ENCODE measurements at regions not wholly inside any gene's neighbourhood (a gene's known extent, or its start where the extent isn't known, plus 50 kb on each side); places are given as distances from the start of the nearest gene placed in this dataset.
"Not testable (repeated sequence)": the region's sequence is repeated elsewhere in the genome, so short reads cannot be mapped to it uniquely, and the experiment has no call there.

DNA sequence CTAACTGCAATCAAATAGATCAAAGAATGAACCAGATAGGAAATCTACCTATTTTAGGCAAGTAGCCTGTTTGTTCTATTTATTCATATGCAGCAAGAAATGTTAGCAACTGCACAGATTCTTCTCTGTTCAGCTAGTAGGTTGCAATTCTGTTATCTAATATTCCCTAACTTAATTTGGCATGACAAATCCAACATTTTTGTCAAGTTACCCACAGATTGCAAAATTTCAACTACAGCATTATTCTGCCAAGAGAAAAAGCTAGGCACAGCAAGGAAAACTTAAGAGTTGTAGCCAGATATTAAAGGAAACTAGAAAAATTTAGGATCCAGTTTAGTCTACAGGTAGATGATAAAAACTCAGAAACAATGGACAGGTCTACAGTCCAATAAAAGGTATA, 104.4 kb upstream of the SYNCRIP start:
- no peak for DNase-seq (ENCODE audit: low read depth in 2 of 2)

DNA sequence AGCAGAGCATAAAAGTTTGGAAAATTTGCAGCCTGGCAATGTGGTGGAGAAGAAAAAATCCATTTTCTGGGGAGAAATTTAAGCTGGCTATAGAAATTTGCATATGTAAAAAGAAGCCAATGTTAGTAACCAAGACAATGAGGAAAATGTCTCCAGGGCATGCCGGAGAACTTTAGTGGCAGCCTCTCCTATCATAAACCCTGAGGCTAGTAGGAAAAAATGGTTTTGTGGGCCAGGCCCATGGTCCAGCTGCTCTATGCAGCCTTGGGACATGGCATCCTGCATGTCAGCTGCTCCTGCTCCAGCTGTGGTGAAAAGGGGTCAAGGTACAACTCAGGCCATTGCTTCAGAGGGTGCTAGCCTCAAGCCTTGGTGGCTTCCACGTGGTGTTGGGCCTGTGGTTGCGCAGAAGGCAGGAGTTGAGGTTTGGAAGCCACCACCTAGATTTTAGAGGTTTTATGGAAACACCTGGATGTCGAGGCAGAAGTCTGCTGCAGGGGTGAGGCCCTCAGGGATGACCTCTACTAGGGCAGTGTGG, 101.8 kb upstream of the SYNCRIP start:
- DNase-seq (ENCODE audit: low read depth in 2 of 2) = no peak

DNA sequence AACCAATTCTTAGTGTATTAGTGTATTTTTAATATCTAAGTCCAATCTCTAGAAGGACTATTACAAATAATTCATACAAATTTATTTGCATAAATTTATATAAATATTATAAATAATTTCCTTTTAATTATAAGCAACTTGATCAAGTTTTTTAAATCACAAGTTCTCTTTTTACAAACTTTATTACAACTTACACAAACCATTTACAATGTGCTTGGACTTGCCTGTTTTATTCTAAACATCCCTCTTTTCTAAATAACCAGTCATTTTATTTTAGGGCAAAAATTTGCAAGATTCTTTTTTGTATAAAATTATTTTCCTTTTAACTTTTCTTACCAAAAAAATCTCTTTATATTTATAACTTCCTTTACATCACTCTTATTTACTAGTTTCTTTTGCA, 83.5 kb upstream of the SYNCRIP start:
- no peak for DNase-seq (ENCODE audit: low read depth in 2 of 2)

DNA sequence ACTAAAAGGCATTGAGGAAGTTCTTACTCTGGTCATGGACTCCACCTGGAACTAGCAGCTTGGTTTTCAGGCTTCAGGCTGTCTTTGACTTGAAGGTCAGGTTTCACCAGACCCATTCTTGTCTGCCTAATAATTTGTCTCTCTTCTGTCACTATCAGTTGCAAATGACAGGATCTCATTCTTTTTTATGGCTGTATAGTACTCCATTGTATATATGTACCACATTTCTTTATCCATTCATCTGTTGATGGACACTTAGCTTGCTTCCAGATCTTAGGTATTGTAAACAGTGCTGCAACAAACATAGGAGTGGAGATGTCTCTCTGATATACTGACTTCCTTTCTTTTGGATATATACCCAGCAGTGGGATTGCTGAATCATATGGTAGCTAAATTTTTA, 73.1 kb upstream of the SYNCRIP start:
- no peak for DNase-seq (ENCODE audit: low read depth in 2 of 2)

DNA sequence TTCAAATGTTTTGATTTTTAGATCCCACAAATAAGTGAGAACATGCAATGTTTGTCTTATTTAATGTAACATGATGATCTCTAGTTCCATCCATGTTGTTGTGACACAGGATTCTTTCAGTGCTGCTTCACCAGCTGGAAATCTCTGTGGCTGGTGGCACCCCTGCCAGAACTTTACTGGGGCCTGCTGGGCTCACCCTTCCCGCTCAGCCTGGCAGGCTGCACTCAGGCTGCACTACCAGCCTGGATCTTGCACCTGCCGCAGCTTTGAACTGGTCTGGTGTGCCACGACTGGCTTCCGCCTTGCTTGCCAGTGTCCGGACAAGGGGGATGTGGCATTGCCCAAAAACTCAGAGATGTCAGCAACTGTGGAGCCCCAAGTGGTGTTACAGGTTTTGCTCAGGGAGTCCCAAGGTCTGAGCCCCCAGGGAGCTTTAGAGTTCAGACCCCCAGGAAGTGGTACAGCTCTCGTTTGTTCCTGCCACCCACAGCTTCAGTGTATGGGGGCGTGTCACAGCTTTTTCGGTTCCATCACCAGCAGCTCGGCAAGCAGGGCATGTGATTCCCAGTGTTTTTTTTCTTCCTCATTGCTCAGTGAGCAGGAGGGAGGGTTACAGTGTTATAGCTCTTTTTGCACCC, 72.3 kb upstream of the SYNCRIP start:
- DNase-seq (ENCODE audit: low read depth in 2 of 2) = no peak

DNA sequence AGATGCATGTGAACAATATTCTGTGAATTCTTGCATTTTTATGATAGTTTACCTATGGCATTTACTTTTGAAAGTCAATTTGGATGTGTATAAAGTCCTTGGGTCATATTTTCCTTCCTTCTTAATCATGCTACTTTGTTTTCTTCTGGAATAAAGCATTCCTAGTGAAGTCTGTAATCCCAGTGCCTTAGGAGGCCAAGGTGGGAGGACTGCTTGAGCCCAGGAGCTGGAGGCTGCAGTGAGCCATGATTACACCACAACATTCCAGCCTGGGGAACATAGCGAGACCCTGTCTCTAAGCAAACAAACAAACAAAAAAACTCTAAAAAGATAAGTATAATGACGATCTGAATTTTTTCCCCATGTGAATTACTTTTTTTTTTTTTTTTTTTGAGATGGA, 69.7 kb upstream of the SYNCRIP start:
- DNase-seq (ENCODE audit: low read depth in 2 of 2) = no peak

DNA sequence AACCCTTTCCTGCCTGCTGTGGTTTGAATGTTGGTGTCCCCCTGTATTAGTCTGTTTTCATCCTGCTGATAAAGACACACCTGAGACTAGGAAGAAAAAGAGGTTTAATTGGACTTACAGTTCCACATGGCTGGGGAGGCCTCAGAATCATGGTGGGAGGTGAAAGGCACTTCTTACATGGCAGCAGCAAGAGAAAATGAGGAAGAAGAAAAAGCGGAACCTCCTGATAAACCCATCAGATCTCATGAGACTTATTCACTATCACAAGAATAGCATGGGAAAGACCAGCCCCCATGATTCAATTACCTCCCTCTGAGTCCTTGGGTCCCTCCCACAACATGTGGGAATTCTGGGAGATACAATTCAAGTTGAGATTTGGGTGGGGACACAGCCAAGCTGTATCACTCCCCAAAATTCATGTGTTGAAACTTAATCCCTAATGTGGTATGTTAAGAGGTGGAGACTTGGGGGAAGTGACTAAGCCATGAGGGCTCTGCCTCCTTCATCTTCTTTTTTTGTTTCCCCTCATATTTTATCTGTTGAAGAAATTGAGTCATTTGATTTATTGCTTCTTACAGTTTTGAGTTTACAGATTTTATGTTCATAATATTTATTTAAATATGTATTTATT, 64.9 kb upstream of the SYNCRIP start:
- DNase-seq (ENCODE audit: low read depth in 2 of 2) = not testable (repeated sequence)

DNA sequence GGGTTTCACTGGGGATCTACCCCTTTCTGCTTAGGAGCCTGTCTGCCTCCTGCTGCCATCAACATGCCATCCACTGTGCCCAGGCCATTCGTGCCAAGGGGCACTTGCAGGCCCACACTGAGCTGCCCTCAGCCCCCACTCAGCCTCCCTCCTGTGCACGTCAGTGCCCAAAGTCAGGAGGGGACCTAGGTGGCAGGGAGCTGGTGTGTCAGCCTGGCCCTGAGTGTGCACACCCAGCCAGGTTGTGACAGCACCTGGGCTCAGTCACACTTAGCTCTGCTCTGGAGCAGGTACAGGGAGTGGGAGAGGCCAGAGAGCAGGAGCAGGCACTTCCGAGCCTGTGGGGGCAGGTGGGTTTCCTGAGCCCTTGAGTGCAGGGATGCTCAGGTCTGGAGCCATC, 63.6 kb upstream of the SYNCRIP start:
- no peak for DNase-seq (ENCODE audit: low read depth in 2 of 2)

DNA sequence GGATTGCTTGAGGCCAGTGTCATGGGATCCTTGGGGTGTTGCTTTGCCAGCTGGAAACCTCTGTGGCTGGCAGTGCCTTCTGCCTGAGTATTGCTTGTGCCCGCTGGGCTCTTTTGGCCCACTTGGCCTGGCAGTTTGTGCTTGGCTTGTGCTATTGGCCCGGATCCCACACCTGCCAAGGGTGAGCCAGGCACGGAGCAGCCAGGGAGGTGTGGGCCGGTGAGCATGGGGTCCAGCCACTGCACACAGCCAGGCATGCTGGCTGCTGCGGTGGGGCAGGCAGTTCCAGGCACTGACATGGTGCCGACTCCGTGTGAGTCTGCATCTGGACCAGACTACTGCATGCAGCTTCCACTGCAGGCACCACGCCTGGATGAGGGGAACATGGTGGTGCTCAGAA, 62.5 kb upstream of the SYNCRIP start:
- DNase-seq (ENCODE audit: low read depth in 2 of 2) = no peak

DNA sequence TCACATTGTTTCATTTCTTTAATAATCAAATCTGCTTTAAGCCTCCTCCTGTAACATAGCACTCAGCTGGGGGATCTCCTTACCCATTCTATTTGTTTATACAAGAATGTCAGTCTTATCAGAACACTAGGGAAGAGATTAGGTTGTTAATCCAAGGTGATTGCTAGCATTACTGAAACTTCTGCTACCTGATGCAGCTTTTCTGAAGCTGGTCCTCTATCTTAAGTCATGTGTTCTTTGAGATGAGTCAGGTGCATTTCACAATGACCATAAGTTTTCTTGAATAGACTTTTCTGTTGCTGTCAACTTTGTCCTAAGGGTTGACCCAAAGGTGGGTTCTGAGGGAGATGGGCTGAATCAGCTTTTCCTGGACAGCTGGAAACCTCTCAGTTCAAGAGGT, 60.7 kb upstream of the SYNCRIP start:
- DNase-seq (ENCODE audit: low read depth in 2 of 2) = no peak

Data from stimulated activated CD4-positive, alpha-beta T cell treated with anti-CD3 and anti-CD28 coated beads, Interleukin-4, amount 100 ng/mL, for 48 hours (primary cell).